Stimulated activated CD4-positive, alpha-beta T cell treated with anti-CD3 and anti-CD28 coated beads, TNF-alpha, amount 100 ng/mL, for 24 hours (primary cell): ENCODE measurements at regions not wholly inside any gene's neighbourhood (a gene's known extent, or its start where the extent isn't known, plus 50 kb on each side); places are given as distances from the start of the nearest gene placed in this dataset.

Experiments
- DNase-seq, 3 experiments: peaks; one replicate each; pipeline ENCODE4 v3.0.0-alpha.2; 2020; ENCODE audit warnings: low read depth in 3 of 3

DNA sequence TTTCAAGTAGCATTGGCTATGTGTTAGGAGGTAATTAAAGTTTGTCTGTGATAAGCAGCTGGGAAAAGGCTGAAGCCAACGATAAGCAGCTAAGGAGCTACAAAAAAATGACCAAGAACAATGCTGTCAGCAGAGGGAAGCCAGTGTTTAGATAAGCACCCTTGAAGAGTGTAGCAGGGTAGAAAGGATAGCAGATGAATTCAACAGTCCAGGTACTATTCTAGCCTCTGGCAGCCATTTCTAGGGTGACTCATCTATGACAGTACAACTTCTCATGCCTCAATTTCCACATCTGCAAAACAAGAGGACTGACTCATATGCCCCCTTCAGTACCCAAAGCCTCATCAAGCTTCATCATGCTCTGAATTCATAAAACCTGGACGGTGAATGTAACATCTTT, 617.6 kb upstream of the UBE2E2 start:
- DNase-seq: no peak

DNA sequence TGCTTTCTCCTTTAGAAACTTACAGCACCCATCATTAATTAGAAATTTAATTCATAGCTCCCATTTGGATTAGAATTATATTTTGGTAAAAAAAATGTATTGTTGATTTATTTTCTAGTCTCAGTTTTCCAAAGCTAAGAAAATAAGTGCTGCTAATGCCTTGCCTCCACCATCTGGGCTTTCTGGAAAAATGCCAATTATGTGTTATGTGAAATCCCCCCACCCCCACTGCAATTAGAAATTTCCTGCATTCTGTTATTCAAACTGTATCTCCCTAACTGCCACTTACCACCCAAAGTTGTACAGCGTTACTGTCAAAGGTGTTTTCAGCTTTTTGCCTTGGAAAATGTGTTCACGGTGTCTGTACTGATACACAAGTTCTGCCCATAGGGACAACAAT, 617.2 kb upstream of the UBE2E2 start:
- DNase-seq: no peak

DNA sequence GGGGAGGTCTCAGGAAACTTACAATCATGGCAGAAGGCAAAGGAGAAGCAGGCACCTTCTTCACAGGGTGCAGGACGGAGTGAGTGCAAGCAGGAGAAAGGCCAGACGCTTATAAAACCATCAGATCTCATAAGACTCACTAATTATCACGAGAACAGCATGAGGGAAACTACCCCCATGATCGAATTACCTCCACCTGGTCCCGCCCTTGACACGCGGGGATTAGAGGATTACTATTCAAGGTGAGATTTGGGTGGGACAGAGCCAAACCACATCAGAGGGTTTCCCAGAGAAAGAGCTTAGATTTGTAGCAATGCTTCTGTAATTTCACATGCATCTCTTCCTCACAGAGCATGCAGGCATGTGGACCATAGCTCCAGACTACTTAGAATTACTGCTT, 615.7 kb upstream of the UBE2E2 start:
- DNase-seq: no peak

DNA sequence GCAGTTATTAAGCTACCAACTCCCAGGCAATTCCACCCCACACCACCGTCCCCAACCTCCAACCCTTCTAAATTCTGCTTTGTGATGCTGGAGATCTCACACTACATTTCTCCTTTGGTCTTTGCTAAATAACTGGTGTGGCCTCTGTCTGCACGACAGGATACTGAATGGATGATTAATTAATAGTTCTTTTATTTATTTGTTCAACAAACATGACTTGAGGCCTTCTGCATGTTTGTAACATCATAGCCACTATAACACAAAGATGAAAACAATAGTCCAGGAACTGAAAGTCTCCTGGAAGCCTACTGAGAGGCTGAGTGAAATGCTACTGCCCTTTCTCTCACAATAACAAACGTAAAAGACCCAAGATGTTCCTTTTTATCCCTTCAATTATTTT, 609.5 kb upstream of the UBE2E2 start:
- no peak for DNase-seq

DNA sequence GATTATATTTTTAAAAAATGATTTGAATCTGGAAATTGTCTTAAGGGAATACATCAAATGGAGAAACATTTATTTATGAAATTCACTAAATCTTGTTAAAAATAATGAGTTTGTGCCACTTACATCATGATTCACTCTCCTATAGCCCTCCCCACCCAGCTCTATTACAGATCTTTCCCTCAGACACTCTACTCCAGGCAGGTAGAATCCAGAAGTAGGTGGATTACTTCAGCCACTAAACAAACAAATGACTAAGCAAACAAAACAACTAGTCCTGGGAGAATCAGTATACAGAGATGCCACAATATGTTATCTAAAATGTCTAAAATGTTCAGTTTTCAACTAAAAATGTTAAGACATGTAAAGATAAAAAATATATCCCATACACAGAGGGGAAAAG, 608.1 kb upstream of the UBE2E2 start:
- no peak for DNase-seq

DNA sequence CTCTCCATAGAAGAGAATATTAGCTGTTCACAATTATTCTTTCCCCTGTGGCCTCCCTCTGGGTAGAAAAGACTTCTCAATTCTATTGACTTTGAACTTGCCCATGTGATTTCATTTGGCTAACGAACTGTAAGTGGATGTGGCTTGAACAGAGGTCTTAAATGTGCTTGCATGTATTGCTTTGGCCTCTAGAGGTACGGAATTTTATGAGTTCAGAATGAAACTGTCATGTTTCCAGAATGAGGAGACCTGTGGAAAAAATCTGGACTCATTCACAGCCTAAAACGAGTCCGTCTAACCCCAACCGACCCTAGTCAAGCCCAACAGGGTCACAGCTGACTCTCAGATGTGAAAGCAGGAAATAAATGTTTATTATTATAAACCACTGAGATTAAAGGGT, 596.7 kb upstream of the UBE2E2 start:
- no peak for DNase-seq

DNA sequence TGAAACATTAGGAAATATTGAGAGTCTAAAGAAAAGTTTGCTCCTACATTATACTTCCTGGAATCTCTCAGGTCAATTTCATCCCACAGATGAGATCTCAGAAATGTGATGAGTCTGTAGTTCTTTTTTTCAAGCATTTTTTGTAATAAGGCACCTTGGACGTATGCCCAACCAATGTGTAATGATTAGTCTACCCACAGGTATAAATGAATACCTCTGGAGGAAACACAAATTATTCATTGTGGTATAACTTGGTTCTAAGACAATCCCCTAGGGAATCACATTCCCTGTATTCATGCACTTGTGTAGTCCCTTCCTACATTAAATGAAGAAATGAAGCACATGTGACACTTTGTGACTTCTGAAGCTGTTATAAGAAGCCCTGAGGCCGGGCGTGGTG, 596.2 kb upstream of the UBE2E2 start:
- DNase-seq: no peak

DNA sequence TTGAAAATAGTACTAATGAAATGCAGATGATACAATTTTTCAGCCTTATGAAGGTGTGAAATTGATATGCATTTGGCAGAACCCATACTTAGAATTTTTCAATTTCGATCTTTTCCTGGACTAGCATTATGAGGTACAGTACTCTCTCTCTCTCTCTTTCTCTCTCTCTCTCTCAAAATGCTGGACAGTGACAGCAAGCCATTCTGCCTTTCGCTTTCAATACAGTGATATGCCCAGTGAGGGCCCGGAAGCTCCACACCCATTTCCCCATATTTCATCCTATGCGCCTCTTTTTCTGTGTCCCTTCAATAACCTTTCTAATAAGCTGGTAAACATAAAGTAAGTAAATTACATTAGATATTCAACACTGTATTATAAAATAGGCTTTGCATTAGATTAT, 595.0 kb upstream of the UBE2E2 start:
- DNase-seq: no peak

DNA sequence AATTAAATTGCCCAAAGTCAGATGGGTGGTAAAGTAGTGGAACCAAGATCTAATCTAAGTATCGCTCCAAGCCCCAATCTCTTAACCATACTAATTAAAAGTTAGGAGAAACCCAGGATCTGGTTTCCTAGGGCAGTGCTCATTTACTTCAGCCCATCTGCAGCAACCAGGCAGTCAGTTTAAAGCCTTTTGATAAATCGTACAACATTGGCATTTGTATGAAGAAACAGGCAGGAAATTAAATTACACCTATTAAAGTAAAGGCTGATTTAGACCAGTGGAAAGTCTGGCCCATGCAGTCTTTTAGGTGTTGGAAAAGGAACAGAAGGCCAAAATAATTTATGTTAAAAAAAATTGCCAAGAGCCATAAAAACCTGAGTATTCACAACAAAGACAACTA, 594.4 kb upstream of the UBE2E2 start:
- no peak for DNase-seq

DNA sequence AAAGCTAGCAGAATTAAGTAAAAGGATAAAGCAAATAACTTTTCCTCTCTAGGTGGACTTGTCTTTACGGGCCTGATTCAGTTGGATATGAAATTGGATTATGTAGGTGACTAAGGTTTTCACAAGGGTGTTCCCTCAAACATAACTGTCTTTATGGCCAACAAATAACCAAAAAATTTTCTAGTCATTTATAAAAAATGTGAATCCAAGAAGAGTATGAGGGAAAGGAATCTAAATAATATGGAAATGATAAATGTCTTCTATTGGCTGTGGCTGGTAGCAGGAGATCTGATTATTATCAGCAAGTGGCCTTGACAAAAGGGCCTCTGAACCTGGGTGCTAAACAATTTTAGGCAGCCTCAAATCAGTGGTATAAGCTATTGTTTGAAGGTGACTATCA, 594.0 kb upstream of the UBE2E2 start:
- DNase-seq: no peak

DNA sequence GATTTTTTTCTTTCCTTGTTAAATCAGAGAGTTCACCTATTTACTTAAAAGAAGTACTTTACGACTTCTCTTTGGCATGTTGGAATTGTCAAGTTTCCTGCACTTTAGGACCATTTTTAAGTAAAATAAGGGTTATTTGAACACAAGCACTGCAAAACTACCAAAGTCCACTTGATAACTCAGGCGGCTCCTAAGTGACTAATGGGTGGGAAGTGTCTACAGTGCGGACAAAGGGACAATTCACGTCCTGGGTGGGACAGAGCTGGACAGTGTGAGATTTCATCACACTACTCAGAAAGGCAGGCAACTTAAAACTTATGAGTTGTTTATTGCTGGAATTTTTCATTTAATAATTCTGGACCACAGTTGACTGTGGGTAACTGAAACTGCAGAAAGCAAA, 590.2 kb upstream of the UBE2E2 start:
- no peak for DNase-seq

DNA sequence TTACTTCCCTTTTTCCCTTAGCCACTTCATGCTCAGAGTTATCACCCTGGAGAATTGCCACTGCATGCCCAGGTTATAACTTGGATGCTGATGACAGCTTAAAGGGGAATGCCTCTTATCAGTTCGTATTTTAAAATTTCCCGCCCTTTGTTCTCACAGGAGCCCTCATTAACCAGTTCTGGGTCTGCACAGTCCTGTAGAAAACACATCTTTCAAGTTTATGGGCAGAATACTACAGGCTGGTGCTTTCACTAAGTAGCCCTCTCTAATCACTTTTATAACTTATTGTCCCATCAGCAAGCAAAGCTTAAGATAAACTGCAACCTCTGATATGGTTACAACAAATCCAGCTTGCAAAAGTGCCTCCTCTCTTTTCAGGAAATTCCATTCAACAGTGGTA, 587.3 kb upstream of the UBE2E2 start:
- no peak for DNase-seq

DNA sequence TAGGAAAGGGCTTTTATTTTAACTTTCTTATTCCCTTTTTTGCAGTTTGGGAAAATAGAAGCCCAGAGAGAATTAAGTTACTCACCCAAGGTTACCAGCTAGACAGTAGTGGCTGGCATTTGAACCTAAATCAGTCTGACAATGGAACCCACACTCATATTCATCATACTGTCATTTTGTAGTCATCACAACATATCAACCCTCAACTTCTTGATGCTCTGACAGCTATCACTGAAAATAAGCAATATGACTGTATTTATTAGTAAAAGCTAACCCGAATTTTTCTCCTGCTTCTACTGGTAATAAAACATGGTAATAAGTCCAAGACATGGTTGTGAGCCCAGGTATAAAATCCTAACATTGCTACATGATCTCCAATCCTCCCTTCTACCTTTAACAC, 585.8 kb upstream of the UBE2E2 start:
- no peak for DNase-seq

DNA sequence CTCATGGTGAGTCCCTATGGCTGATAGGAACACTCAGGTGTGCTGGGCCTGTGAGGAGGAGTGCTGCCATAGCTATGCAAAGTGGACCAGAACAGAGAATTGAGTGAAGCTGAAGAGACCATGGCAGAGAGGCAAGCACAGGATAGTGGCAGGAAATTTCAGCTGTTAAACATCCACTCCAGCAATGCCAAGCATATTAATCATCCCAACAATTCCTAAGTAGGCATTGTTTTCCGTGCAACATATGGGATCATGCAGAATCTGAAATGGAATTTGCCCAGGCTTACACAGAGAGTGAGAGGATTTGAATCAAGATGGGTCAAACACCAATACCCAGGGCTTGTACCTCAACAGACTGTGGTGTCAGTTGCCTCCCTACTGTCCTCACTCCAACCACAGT, 582.6 kb upstream of the UBE2E2 start:
- no peak for DNase-seq

DNA sequence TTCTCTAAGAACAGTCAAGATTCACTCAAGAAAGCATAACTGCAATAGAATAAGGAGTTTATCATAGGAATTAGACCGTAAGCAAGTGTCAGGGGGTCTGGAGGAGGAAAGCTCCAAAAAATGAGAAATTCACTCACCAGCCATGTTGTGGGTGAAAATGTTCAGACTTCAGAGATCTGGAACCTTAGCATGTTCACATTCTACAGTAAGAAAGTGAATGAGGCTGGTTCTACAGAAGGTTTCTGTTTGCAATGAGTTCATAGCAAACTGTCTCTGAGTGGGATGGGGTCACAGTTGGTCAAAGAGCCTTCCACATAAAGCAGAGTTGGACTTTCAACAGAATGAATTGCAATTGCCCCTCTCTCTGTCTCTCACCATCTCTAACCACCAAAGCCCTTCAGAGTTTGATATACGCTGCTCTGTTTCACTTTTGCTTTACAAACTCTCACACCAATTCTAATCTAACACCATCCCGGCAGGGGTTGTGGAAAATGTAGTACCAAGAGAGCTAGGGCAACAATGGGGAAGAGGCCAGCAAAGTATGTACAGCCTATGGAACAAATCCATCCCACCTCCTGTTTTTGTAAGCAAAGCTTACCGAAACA, 581.8 kb upstream of the UBE2E2 start:
- DNase-seq: no peak

DNA sequence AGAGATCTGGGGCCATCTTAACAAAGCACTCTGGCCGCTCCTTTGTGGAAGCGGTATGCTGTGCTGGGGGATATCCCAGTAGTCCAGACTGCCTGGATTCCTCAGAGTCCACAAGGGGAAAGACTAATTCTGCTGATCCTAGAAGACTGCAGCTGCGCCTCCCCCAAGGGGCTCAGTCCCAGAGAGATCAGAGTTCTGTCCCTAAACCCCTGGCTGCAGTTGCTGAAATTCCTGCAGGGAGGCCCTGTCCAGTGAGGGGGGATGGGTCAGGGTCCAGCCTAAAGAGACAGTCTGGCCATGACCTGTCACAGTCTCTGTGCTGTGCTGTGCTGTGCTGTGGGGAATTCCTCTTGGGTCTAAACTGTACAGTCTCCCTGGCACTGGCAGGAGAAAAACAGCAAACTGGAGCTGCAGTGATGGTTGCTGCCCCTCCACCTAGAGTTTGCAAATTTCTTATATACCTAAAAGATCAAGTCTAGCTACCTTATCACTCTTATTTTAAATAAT, 575.1 kb upstream of the UBE2E2 start:
- DNase-seq: no peak

DNA sequence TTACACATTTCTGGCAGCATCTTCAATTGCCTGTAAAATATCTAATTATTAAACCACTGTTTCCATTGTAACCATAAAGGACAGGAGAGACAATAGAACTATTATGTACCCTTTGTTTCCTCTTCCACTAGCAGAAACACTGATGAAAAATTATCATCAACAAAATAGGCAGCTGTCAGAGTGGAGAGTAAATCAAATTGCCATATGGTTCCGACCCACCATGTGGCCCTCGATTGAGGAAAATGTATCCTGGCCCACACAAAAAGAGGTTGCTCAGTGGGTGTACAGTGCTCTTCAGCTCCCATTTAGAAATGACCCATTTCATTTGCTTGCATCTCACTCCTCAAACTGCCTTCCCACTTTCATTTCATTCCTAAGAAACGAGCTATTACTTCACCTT, 570.6 kb upstream of the UBE2E2 start:
- DNase-seq: no peak

DNA sequence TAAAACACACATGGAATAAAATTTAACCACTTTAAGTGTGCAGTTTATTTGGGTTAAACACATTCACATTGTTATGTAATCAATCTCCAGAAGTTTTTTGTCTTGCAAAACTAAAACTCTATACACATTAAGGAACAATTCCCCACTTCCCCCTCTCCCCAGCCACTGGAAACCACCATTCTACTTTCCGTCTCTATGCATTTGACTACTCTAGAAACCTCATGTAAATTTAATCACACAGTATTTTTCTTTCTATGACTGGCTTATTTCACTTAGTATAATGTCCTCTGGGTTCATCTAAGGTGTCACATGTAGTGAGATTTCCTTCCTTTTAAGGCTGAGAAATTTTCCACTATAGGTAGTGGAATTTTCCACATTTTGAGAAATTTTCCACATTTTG, 568.7 kb upstream of the UBE2E2 start:
- no peak for DNase-seq

DNA sequence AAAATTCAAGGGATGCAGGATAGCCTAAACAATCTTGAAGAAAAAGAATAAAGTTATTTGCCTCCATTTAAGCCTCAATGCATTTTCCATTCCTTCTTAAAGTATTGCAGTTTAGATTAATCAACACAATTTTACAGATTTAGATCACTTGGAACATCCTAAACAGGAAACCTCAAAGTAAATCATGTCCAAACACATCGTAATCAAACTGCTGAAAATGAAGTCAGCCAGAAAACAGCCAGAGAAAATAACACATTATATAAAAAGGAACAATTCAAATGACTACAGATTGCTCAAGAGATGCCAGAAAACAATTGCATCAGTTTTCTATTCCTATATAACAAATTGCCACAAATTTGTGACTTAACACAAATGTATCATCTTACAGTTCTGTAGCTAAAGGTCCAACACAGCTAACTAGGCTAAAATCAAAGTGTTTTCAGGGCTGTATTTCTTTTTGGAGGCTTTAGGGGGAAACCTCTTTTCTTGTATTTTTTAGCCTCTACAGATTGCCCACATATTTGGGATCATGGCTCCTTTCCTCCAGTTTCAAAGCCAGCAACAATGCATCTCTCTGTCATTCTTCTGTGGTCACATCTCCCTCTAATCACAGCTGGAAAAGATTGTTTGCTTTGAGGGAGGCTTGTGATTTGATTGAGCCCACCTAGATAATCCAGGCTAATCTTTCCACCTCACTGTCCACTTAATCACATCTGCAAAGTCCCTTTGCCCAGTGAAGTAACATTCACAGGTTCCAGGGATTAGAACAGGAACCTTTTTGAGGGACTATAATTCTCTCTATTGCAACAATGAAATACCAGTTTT, 543.3 kb upstream of the UBE2E2 start:
- DNase-seq: no peak

DNA sequence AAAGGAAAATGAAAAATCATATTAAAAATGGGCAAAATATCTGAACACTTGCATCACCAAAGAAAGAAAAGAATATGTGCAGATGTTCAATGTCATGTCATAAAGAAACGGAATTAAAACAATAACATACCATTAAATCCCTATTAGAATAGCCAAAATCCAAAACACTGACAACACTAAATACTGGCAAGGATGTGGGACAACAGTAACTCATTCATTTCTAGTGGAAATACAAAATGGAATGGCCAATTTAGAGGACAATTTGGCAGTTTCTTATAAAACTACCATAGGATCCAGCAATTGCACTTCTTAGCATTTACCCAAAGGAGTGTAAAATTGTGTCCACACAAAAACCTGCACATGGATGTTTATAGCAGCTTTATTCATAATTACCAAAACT, 542.5 kb upstream of the UBE2E2 start:
- no peak for DNase-seq

DNA sequence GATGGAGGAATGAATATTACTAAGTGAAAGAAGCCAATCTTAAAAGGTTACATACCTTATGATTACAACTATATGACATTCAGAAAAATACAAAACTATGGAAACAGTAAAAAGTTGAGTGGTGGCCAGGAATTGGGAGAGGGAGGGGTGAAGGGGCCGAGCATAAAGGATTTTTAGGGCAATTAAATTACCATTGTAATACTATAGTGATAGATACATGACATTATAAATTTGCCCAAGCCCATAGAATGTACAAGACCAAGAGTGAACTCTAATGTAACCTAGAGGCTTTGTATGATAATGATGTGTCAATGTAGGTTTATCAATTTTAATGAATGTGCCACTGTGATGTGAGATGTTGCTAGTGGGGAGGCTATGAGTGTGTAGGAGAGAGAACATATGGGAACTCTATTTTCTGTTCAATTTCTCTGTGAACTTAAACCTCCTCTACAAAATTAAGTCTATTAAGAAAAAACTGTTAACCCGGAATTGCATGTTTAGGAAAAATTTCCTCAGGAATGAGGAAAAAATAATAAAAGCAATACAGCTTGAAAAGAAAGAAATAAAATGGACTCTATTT, 541.9 kb upstream of the UBE2E2 start:
- DNase-seq: no peak

DNA sequence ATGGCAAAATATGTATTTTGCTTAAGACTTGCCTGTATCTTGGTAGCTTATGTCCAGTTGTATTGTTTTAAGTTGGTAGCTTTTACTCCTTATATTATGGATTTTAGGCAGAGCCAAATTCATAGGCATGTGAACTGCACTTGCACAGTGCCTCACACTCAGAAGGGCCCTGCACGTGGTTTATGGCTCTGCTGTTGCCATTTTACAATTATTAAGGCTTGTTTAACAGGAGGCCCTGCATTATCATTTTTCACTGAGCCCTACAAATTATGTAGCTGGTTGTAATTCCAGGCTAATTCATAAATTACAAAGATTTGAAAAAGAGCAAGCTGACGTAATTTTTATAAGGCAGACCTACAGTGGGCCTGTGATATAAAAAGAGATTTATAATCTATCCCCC, 537.6 kb upstream of the UBE2E2 start:
- DNase-seq: no peak

DNA sequence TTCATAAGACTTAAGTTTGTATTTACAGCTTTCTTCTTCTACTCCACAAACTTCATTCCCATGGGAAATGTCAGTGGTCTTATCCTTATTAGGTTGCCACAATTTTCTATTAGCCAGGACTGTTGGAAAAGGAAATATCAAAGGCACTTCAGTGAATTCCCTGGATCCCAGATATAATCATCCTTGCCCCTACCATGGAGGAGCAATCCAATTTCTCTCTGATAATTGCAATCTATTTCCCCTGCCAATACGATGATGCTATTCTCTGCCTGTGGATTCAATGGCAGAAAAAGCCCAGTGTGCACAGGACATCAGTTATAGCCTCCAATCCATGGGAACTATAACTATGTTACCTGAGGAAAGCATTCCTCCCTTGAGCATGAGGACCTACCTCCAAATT, 536.4 kb upstream of the UBE2E2 start:
- no peak for DNase-seq
